ENCODE measurements at regions not wholly inside any gene's neighbourhood (a gene's known extent, or its start where the extent isn't known, plus 50 kb on each side); places are given as distances from the start of the nearest gene placed in this dataset.

DNA sequence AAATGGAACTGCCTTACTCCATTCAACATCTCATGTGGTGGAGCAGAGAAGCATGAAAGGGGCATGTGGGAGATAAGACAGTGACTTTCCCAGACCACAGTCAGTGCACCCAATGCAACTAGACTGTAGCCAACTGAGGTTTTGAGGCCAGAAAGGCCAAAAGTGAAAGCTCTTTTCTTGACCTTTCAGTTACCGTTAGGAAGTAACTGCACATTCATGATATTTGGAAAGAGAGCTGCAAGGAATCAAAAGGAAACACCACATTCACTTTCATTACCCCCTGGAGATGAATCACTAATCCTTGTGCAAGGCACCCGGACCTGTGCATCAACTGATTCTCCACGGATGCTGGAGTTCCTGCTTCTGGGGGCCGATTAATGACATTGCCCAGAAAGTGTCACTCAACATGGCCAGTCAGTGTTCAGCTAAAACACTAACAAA, 72.9 kb upstream of the ELK3 start:
- TF ChIP-seq, protein P1, sequence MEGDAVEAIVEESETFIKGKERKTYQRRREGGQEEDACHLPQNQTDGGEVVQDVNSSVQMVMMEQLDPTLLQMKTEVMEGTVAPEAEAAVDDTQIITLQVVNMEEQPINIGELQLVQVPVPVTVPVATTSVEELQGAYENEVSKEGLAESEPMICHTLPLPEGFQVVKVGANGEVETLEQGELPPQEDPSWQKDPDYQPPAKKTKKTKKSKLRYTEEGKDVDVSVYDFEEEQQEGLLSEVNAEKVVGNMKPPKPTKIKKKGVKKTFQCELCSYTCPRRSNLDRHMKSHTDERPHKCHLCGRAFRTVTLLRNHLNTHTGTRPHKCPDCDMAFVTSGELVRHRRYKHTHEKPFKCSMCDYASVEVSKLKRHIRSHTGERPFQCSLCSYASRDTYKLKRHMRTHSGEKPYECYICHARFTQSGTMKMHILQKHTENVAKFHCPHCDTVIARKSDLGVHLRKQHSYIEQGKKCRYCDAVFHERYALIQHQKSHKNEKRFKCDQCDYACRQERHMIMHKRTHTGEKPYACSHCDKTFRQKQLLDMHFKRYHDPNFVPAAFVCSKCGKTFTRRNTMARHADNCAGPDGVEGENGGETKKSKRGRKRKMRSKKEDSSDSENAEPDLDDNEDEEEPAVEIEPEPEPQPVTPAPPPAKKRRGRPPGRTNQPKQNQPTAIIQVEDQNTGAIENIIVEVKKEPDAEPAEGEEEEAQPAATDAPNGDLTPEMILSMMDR (conservative IDR thresholded peaks at IDR 0.05; ENCODE audit: low read depth, low read length): no peak
- TF ChIP-seq BHLHE40 (IDR thresholded peaks at IDR 0.05; ENCODE audit: low read depth, low read length) (no peak), POLR2A (IDR thresholded peaks at IDR 0.05; ENCODE audit: low read depth, low read length) (no peak), RAD21 (IDR thresholded peaks at IDR 0.05; ENCODE audit: low read length) (no peak), MXI1 (IDR thresholded peaks at IDR 0.05; ENCODE audit: borderline replicate concordance, low read depth, low read length) (no peak), MAFK (IDR thresholded peaks at IDR 0.05; ENCODE audit: low read depth, low read length) (no peak)
- TF ChIP-seq, protein P2, sequence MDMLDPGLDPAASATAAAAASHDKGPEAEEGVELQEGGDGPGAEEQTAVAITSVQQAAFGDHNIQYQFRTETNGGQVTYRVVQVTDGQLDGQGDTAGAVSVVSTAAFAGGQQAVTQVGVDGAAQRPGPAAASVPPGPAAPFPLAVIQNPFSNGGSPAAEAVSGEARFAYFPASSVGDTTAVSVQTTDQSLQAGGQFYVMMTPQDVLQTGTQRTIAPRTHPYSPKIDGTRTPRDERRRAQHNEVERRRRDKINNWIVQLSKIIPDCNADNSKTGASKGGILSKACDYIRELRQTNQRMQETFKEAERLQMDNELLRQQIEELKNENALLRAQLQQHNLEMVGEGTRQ (IDR thresholded peaks at IDR 0.05; ENCODE audit: low read depth, low read length): no peak

Data from IMR-90 (cell line).